Stimulated activated CD4-positive, alpha-beta T cell treated with anti-CD3 and anti-CD28 coated beads, Interleukin-15, amount 100 ng/mL, for 24 hours (primary cell): ENCODE measurements at regions not wholly inside any gene's neighbourhood (a gene's known extent, or its start where the extent isn't known, plus 50 kb on each side); places are given as distances from the start of the nearest gene placed in this dataset.

Experiments used
- DNase-seq: peaks from one replicate; pipeline ENCODE4 v3.0.0-alpha.2; 2020

DNA sequence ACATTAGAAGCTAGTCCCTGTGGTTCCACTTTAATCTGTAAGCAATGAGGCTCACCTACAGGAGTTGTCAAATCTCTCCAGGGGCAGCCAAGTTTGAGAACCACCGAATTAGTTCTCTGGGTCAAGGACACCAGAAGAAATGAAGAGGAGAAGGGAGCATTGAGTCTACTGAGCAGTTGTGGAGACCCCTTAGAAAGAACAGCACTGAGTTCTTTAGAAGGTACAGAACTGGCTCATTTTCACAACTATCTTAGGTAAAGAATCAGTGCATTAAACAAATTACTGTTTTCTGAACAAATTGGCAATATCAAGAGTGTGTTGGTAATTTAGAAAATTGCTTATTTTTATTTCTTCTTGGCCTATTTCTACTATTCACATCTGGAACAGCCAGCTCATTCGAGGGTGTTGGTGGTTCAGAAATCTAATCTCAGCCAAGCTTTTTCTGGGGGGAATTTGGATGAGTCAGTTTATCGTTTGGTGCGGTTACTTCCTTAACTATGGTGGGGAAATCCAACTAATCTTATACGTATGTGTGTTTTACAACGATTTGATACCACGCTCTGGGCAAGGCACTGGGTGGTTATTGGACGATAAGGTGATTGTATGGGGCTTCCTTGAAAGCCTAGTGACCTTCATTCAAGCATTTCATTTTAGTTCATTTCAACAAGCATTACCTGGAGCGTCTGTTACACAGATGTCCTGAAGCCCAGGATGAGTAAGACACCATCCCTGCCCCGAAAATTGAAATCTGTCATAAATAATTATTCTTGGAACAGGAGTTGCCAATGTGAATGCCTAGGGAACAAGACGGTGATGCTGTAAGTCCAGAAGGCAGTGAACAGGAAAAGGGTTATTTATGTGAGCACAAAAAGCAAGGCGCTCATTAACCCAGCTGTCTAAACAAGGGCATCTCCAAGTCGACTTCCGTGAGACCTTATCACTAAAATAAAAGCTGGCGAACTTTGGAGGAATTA, 52.0 kb upstream of the TMPRSS2 start:
- no peak for DNase-seq

GRCh38 chr21:41558842-41559241, 50.9 kb upstream of the TMPRSS2 start:
- DNase-seq, result no peak

DNA sequence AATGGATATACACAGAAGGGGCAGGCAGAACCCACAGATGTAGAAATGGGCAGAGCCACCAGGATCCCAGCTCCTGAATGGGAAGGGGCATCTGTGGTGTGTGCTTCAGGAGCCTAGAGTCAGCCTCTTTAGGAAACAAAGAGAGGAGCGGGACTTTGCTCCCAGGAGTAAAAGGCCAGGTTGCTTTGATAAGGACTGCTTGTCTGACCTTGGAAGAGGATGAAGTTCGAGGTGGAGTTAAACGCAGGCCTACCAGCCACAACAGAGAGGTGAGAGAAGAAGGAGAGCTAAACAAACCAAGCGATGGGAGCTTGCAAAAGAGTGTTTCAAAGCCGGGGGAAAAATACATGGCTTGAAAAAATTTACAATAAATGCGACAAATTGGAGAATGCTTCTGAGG, 49.9 kb upstream of the TMPRSS2 start:
- DNase-seq, result no peak
